HUES64 (cell line): ENCODE measurements at regions not wholly inside any gene's neighbourhood (a gene's known extent, or its start where the extent isn't known, plus 50 kb on each side); places are given as distances from the start of the nearest gene placed in this dataset.

ENCODE experiments used
- H3K27ac ChIP-seq: 2 replicates; pipeline ENCODE4 v1.7.0; 2013; ENCODE audit warnings: low read depth, low read length, inconsistent platforms
- H3K27me3 ChIP-seq: 2 replicates; pipeline ENCODE4 v1.6.1; 2013; ENCODE audit warnings: mild to moderate bottlenecking, low read length; ENCODE audit not compliant: insufficient read depth
- H3K36me3 ChIP-seq: 2 replicates; pipeline ENCODE4 v1.6.1; 2013; ENCODE audit warnings: mild to moderate bottlenecking, low read length; ENCODE audit not compliant: insufficient read depth
- H3K4me1 ChIP-seq: 2 replicates; pipeline ENCODE4 v1.6.1; 2013; ENCODE audit warnings: mild to moderate bottlenecking, low read length, moderate library complexity; ENCODE audit not compliant: insufficient read depth
- H3K4me3 ChIP-seq: 2 replicates; pipeline ENCODE4 v1.5.1; 2013; ENCODE audit warnings: mild to moderate bottlenecking, low read length, moderate library complexity
- H3K9ac ChIP-seq: 2 replicates; pipeline ENCODE4 v1.6.1; 2013; ENCODE audit warnings: mild to moderate bottlenecking, low read depth, low read length
- H3K9me3 ChIP-seq: 2 replicates; pipeline ENCODE4 v1.6.1; 2013; ENCODE audit warnings: low read depth, low read length; ENCODE audit not compliant: insufficient read depth
- WGBS: fragments of 150-250, 120-280 bp; methylation state at CpG from one replicate; pipeline ENCODE4 v1.1.7; 2013; ENCODE audit warnings: missing lambda C conversion rate; 5-methylcytosine and 5-hydroxymethylcytosine counted together

- Histone ChIP-seq H3K9ac (no peak overlapping the region), H3K27ac (no peak overlapping the region), H3K9me3 (no peaks in the 10 kb centered on the region), H3K4me3 (no peak overlapping the region), H3K27me3 (no peaks in the 10 kb centered on the region), H3K4me1 (peaks cover 4% of the 10 kb centered on the region; the same call in 1 of the 2 replicates), H3K36me3 (no peaks in the 10 kb centered on the region)
- 96% methylated on average over 3 of the region's 4 CpGs for WGBS
These were observed 105.0 kb downstream of the B3GNT2 start for GRCh38 chr2:62300925-62301324.

- no peaks in the 10 kb centered on the region for H3K9me3 ChIP-seq
- WGBS, result 53% methylated on average over 2 of the region's 3 CpGs
- H3K4me3 ChIP-seq, result no peak overlapping the region
- no peak overlapping the region for H3K27ac ChIP-seq
- no peak overlapping the region for H3K9ac ChIP-seq
- 0 out of 2 replicates have a peak, but pooled peaks cover 3% of the 10 kb centered on the region for H3K4me1 ChIP-seq
- H3K36me3 ChIP-seq, result no peaks in the 10 kb centered on the region
- H3K27me3 ChIP-seq, result no peaks in the 10 kb centered on the region
These were observed 101.7 kb downstream of the B3GNT2 start for GRCh38 chr2:62297624-62298010.

- 87% methylated on average over 7 of the region's 8 CpGs for WGBS
- Histone ChIP-seq H3K27ac (no peak overlapping the region), H3K27me3 (no peaks in the 10 kb centered on the region), H3K9me3 (no peaks in the 10 kb centered on the region), H3K4me3 (no peak overlapping the region), H3K4me1 (0 out of 2 replicates have a peak, but pooled peaks cover 3% of the 10 kb centered on the region), H3K9ac (no peak overlapping the region), H3K36me3 (no peaks in the 10 kb centered on the region)
These were observed 101.1 kb downstream of the B3GNT2 start for GRCh38 chr2:62296832-62297623.

- H3K4me1 ChIP-seq, result 0 out of 2 replicates have a peak, but pooled peaks cover 3% of the 10 kb centered on the region
- no peaks in the 10 kb centered on the region for H3K27me3 ChIP-seq
- H3K36me3 ChIP-seq, result no peaks in the 10 kb centered on the region
- no peaks in the 10 kb centered on the region for H3K9me3 ChIP-seq
- no peak overlapping the region for H3K4me3 ChIP-seq
- 90% methylated on average over 19 of the region's 19 CpGs for WGBS
- H3K9ac ChIP-seq, result no peak overlapping the region
- H3K27ac ChIP-seq, result no peak overlapping the region
These were observed 100.3 kb downstream of the B3GNT2 start for GRCh38 chr2:62296034-62296831.

GRCh38 chr2:62293490-62294271 is 97.8 kb downstream of the B3GNT2 start:
- H3K36me3 ChIP-seq, result no peaks in the 10 kb centered on the region
- H3K27ac ChIP-seq, result peak overlapping the region; percentile 78
- peak overlapping the region; percentile 59; the same call in 1 of the 2 replicates for H3K9ac ChIP-seq
- 0 out of 2 replicates have a peak, but pooled peaks cover 3% of the 10 kb centered on the region for H3K4me1 ChIP-seq
- H3K27me3 ChIP-seq, result no peaks in the 10 kb centered on the region
- 51% methylated on average over 18 of the region's 18 CpGs for WGBS
- H3K9me3 ChIP-seq, result no peaks in the 10 kb centered on the region
- no peak overlapping the region for H3K4me3 ChIP-seq

- Histone ChIP-seq H3K9ac (no peak overlapping the region), H3K27ac (no peak overlapping the region), H3K27me3 (no peaks in the 10 kb centered on the region), H3K36me3 (no peaks in the 10 kb centered on the region), H3K4me3 (no peak overlapping the region), H3K9me3 (no peaks in the 10 kb centered on the region), H3K4me1 (0 out of 2 replicates have a peak, but pooled peaks cover 3% of the 10 kb centered on the region)
- WGBS, result 99% methylated on average over 6 of the region's 6 CpGs
These were observed 97.2 kb downstream of the B3GNT2 start for GRCh38 chr2:62293151-62293489.

- Histone ChIP-seq H3K36me3 (no peaks in the 10 kb centered on the region), H3K27ac (no peak overlapping the region), H3K9me3 (no peaks in the 10 kb centered on the region), H3K4me3 (no peak overlapping the region), H3K4me1 (0 out of 2 replicates have a peak, but pooled peaks cover 3% of the 10 kb centered on the region), H3K27me3 (no peaks in the 10 kb centered on the region), H3K9ac (no peak overlapping the region)
- WGBS, result 93% methylated on average over 4 of the region's 4 CpGs
These were observed 96.3 kb downstream of the B3GNT2 start for GRCh38 chr2:62292190-62292589.

GRCh38 chr2:62291517-62292137 is 95.7 kb downstream of the B3GNT2 start:
- Histone ChIP-seq H3K9me3 (no peaks in the 10 kb centered on the region), H3K4me1 (0 out of 2 replicates have a peak, but pooled peaks cover 3% of the 10 kb centered on the region), H3K27me3 (no peaks in the 10 kb centered on the region), H3K9ac (no peak overlapping the region), H3K27ac (no peak overlapping the region), H3K36me3 (no peaks in the 10 kb centered on the region), H3K4me3 (no peak overlapping the region)
- WGBS, result 92% methylated on average over 7 of the region's 7 CpGs

GRCh38 chr2:62291052-62291451 is 95.1 kb downstream of the B3GNT2 start:
- Histone ChIP-seq H3K36me3 (no peaks in the 10 kb centered on the region), H3K27me3 (no peaks in the 10 kb centered on the region), H3K9me3 (peaks cover 4% of the 10 kb centered on the region; the same call in 1 of the 2 replicates), H3K4me1 (0 out of 2 replicates have a peak, but pooled peaks cover 3% of the 10 kb centered on the region), H3K4me3 (no peak overlapping the region), H3K27ac (no peak overlapping the region), H3K9ac (no peak overlapping the region)
- WGBS, result 100% methylated on average over 1 of the region's 1 CpG

- no peak overlapping the region for H3K27ac ChIP-seq
- 88% methylated on average over 8 of the region's 8 CpGs for WGBS
- peaks cover 27% of the 10 kb centered on the region for H3K9me3 ChIP-seq
- H3K9ac ChIP-seq, result no peak overlapping the region
- no peaks in the 10 kb centered on the region for H3K4me1 ChIP-seq
- H3K36me3 ChIP-seq, result no peaks in the 10 kb centered on the region
- H3K27me3 ChIP-seq, result no peaks in the 10 kb centered on the region
- H3K4me3 ChIP-seq, result no peak overlapping the region
These were observed 92.3 kb downstream of the B3GNT2 start for GRCh38 chr2:62287899-62288880.
